Naive thymus-derived CD4-positive, alpha-beta T cell (primary cell): ENCODE measurements at regions not wholly inside any gene's neighbourhood (a gene's known extent, or its start where the extent isn't known, plus 50 kb on each side); places are given as distances from the start of the nearest gene placed in this dataset.

Source experiments
- ATAC-seq: fragments of 150-1000 bp; cut with Tn5 transposase; 2 replicates; pipeline ENCODE4 v1.10.0; 2021; ENCODE audit warnings: mild to moderate bottlenecking, moderate library complexity
- CTCF ChIA-PET: fragments of 350-600 bp; sonication (Branson Sonifier 250); formaldehyde crosslinking; loops from one replicate; lab custom pipeline; 2021; ENCODE audit warnings: antibody characterized with exemption; lab: Charles Lee
- POLR2A ChIA-PET: fragments of 350-600 bp; sonication (Branson Sonifier 250); formaldehyde crosslinking; loops from one replicate; lab custom pipeline; 2021; ENCODE audit warnings: antibody characterized with exemption, inconsistent platforms; lab: Charles Lee
- DNase-seq, 9 donors: peaks; one replicate each; pipeline versions ENCODE4 v3.0.0 to v3.0.0-alpha.2; 2020 to 2022; ENCODE audit warnings: mixed read lengths in 1 of 9
- H3K27ac ChIP-seq: one replicate; pipeline ENCODE4 v1.7.0; 2013; ENCODE audit warnings: mild to moderate bottlenecking, low read depth, low read length, moderate library complexity
- H3K27me3 ChIP-seq, 2 donors: one replicate each; pipeline ENCODE4 v1.7.0; 2013; ENCODE audit warnings: low read length in 2 of 2, mild to moderate bottlenecking in 2 of 2, moderate library complexity in 2 of 2; ENCODE audit not compliant: control insufficient read depth in 2 of 2, insufficient read depth in 2 of 2
- H3K36me3 ChIP-seq, 3 experiments: 1 replicate in 2 of 3; 2 replicates in 1 of 3; pipeline ENCODE4 v1.7.0; 2013; ENCODE audit warnings: low read length in 3 of 3, mild to moderate bottlenecking in 3 of 3, moderate library complexity in 1 of 3; ENCODE audit not compliant: insufficient read depth in 3 of 3, control insufficient read depth in 2 of 3
- H3K4me1 ChIP-seq, 2 donors: one replicate each; pipeline ENCODE4 v1.7.0; 2013; ENCODE audit warnings: low read length in 2 of 2, mild to moderate bottlenecking in 2 of 2, moderate library complexity in 1 of 2; ENCODE audit not compliant: control insufficient read depth in 2 of 2, insufficient read depth in 2 of 2
- H3K4me3 ChIP-seq: 2 replicates; pipeline ENCODE4 v1.7.0; 2013; ENCODE audit warnings: mild to moderate bottlenecking, low read length
- H3K9me3 ChIP-seq, 3 experiments: 1 replicate in 2 of 3; 2 replicates in 1 of 3; pipeline ENCODE4 v1.7.0; 2013; ENCODE audit warnings: low read length in 3 of 3; ENCODE audit not compliant: control insufficient read depth in 2 of 3
- H3K27ac Mint-ChIP-seq, 9 donors: one replicate each; pipeline ENCODE4 v1.8.0; 2020 to 2022; ENCODE audit warnings: mixed read lengths in 9 of 9, mild to moderate bottlenecking in 8 of 9, moderate library complexity in 5 of 9, inconsistent platforms in 2 of 9
- H3K27me3 Mint-ChIP-seq, 5 donors: one replicate each; pipeline ENCODE4 v1.8.0; 2021 to 2022; ENCODE audit warnings: mixed read lengths in 5 of 5, mild to moderate bottlenecking in 1 of 5
- H3K36me3 Mint-ChIP-seq, 5 donors: one replicate each; pipeline ENCODE4 v1.8.0; 2020 to 2022; ENCODE audit warnings: mixed read lengths in 5 of 5, mild to moderate bottlenecking in 3 of 5, inconsistent platforms in 1 of 5
- H3K4me1 Mint-ChIP-seq, 7 donors: one replicate each; pipeline ENCODE4 v1.8.0; 2020 to 2022; ENCODE audit warnings: mixed read lengths in 7 of 7, mild to moderate bottlenecking in 3 of 7, inconsistent platforms in 1 of 7
- H3K4me3 Mint-ChIP-seq, 10 donors: one replicate each; pipeline ENCODE4 v1.8.0; 2020 to 2022; ENCODE audit warnings: mild to moderate bottlenecking in 10 of 10, mixed read lengths in 10 of 10, moderate library complexity in 6 of 10, inconsistent platforms in 2 of 10
- H3K9me3 Mint-ChIP-seq, 11 donors: one replicate each; pipeline ENCODE4 v1.8.0; 2020 to 2022; ENCODE audit warnings: mixed read lengths in 11 of 11, mild to moderate bottlenecking in 4 of 11, inconsistent platforms in 1 of 11, moderate library complexity in 1 of 11
- intact Hi-C, 2 donors: fragments of 100-400 bp; cut with micrococcal nuclease; formaldehyde crosslinking; loops; one replicate each; pipeline ENCODE4 v1.15.1; 2023

DNA sequence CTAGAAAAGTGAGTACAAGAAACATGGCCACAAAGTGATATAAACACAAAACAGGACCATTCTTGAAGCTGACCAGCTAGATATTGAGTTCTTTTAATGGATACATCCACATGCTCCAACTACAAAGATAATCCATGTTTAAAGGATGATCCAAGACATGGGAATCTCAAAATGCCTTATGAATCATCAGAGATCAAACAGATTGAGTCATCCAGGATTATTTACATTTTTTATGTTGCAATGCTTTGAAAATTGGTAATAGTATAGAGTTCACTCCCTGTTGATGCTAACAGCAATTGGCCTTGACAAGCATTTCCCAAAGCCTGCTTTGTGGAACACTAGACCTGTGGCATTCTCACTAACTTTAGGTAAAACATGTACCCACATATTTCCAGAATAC lies 293.0 kb upstream of the TBX3 start:
- Mint-ChIP-seq H3K4me3 (no peak overlapping the region), H3K27ac (no peak overlapping the region), H3K36me3 (no peaks in the 10 kb centered on the region), H3K4me1 (no peaks in the 10 kb centered on the region), H3K27me3 (peaks cover 0 to 7% (median 0%) of the 10 kb centered on the region in 5 donors), H3K9me3 (peaks cover 2 to 19% (median 14%) of the 10 kb centered on the region in 11 donors)
- DNase-seq (no peak), ATAC-seq (no peak)
- no peaks in the 10 kb centered on the region for H3K27me3 ChIP-seq
- no peak overlapping the region for H3K4me3 ChIP-seq
- ChIA-PET CTCF (no interaction called here), POLR2A (no interaction called here)
- intact Hi-C loops: no loop called here
- H3K36me3 ChIP-seq: no peaks in the 10 kb centered on the region
- no peaks in the 10 kb centered on the region for H3K9me3 ChIP-seq
- no peak overlapping the region for H3K27ac ChIP-seq
- H3K4me1 ChIP-seq: no peaks in the 10 kb centered on the region

DNA sequence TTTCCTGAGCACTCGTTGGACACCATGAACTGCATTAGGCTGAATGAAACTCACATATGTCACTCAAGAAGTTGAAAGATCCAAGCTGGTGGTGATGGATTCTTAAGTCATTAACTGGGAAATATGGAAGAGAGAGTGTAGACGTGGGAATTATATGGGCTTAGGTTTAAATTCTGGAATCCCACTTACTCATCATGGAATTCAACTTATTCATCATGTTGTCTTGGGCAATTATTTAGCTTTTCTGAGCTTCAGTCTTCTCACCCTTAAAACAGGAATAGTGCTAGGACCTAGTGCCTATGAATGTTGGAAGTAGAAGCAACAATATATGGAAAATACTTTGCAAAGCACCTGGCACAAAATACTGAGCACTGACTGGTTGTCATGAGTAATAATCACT lies 292.4 kb upstream of the TBX3 start:
- Mint-ChIP-seq H3K4me1 (no peaks in the 10 kb centered on the region), H3K36me3 (no peaks in the 10 kb centered on the region), H3K4me3 (no peak overlapping the region), H3K9me3 (peaks cover 2 to 19% (median 13%) of the 10 kb centered on the region in 11 donors), H3K27me3 (peaks cover 0 to 7% (median 0%) of the 10 kb centered on the region in 5 donors), H3K27ac (no peak overlapping the region)
- Histone ChIP-seq H3K4me3 (no peak overlapping the region), H3K27me3 (no peaks in the 10 kb centered on the region), H3K4me1 (no peaks in the 10 kb centered on the region), H3K27ac (no peak overlapping the region), H3K36me3 (no peaks in the 10 kb centered on the region), H3K9me3 (no peaks in the 10 kb centered on the region)
- POLR2A ChIA-PET: no interaction called here
- CTCF ChIA-PET: no interaction called here
- ATAC-seq (no peak), DNase-seq (no peak)
- intact Hi-C loops: no loop called here

DNA sequence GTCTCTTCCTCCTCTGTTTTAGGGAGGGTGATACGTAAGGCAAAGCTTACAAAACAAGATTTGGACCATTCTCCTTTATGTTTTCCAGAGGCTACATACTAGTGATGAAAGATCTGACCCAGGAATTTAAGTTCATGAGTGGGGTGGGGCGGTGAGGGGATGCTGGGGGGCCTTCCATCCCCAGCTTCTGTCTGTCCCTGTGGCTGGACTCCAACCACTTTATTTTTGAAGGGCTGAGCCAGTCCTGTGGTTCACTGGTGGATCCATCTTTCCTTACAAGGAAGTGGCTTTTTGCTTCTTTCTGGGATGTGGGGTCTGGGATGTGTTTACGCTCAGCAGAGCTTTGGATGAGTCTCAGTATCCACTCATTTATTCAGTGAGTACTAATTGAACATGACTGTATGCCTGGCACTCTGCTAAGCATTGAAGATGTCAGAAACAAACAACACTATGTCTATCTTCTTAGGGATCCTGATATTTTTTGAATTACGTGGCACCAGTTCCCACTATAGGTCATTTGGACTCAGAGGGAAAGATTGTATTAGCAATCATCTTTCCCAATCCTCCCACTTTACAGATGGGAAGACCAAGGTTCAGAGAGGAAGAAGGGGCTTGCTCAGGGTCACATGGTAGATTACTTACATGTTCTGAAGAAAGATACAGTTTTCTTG lies 291.8 kb upstream of the TBX3 start:
- POLR2A ChIA-PET: no interaction called here
- ATAC-seq: no peak

DNA sequence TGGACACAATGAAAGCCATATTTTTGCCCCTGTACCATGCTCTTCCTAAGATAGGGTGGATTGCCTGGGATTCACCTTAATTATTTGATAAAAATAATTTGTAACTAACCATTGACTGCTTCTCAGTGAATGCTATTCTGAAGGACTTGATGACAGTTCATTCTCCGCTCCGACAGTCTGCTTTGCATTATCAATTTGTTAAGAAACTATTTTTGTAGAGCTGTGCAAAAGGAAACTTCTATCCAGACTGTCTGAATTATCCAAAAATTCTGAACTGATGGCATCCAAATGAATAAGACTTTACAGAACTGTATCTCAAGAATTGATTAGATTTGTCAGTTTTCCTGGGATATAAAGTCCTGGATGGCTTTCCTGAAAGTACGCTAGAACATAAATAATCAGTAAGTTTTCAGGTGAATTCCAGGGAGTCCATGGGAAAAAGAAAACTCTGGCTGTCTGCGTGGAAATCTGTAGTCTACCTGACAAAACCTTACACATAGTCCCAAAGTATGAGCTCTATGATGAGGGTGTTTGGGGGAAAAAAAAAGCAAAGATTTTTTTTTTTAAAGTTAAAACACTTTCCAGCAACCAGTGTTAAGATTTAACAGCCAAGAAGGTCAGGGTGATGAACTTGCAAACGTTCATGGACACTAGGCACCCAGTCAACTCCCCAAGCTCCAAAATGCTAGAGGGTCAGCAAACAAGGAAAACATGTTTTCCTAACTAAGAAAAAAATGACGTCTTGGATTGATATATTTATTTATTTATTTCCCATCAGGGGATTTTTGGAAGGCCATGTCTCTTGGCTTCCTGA lies 291.1 kb upstream of the TBX3 start:
- no peaks in the 10 kb centered on the region for H3K4me1 ChIP-seq
- ChIA-PET CTCF (no interaction called here), POLR2A (no interaction called here)
- H3K27me3 ChIP-seq: no peaks in the 10 kb centered on the region
- H3K36me3 ChIP-seq: no peaks in the 10 kb centered on the region
- H3K9me3 ChIP-seq: no peaks in the 10 kb centered on the region
- Mint-ChIP-seq H3K9me3 (peaks cover 0 to 24% (median 8%) of the 10 kb centered on the region in 11 donors), H3K27ac (no peak overlapping the region), H3K27me3 (peaks cover 0 to 7% (median 0%) of the 10 kb centered on the region in 5 donors), H3K4me1 (no peaks in the 10 kb centered on the region), H3K36me3 (no peaks in the 10 kb centered on the region), H3K4me3 (no peak overlapping the region)
- no peak overlapping the region for H3K4me3 ChIP-seq
- intact Hi-C loops: no loop called here
- ATAC-seq (no peak), DNase-seq (no peak)
- no peak overlapping the region for H3K27ac ChIP-seq

More for the DNA sequence above, 291.8 kb upstream of the TBX3 start:
- Histone ChIP-seq H3K4me3 (no peak overlapping the region), H3K27me3 (no peaks in the 10 kb centered on the region), H3K9me3 (no peaks in the 10 kb centered on the region), H3K27ac (no peak overlapping the region), H3K4me1 (no peaks in the 10 kb centered on the region), H3K36me3 (no peaks in the 10 kb centered on the region)
- Mint-ChIP-seq H3K27me3 (peaks cover 0 to 7% (median 0%) of the 10 kb centered on the region in 5 donors), H3K27ac (no peak overlapping the region), H3K4me3 (no peak overlapping the region), H3K9me3 (peaks cover 0 to 22% (median 9%) of the 10 kb centered on the region in 11 donors), H3K4me1 (no peaks in the 10 kb centered on the region), H3K36me3 (no peaks in the 10 kb centered on the region)
- intact Hi-C loops: no loop called here
- CTCF ChIA-PET: no interaction called here
- no peak for DNase-seq

DNA sequence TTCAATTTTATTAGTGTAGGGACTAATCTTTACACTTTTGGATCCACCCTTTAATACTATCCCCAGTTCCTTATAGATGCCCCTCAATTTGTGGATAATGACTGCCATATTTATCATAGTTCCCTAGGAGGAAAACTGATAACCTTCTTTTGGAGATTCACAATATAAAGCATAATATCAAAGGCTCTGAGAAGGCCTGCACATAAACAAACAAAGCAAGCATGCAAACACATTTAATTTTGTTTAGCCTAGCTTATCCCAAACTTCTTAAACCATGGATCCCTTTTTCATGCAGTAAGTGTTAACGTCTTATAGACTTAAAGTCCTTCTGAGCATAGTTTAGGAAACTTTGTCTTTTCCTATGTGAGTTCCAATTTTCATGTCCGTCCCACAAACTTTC lies 290.4 kb upstream of the TBX3 start:
- CTCF ChIA-PET: no interaction called here
- intact Hi-C loops: no loop called here
- H3K27ac ChIP-seq: no peak overlapping the region
- H3K4me1 Mint-ChIP-seq: no peaks in the 10 kb centered on the region
- H3K9me3 ChIP-seq: no peaks in the 10 kb centered on the region
- no peak overlapping the region for H3K4me3 Mint-ChIP-seq
- no peaks in the 10 kb centered on the region for H3K36me3 Mint-ChIP-seq
- DNase-seq: no peak
- POLR2A ChIA-PET: no interaction called here
- H3K27me3 Mint-ChIP-seq: peaks cover 0 to 7% (median 1%) of the 10 kb centered on the region in 5 donors
- peaks cover 0 to 24% (median 9%) of the 10 kb centered on the region in 11 donors for H3K9me3 Mint-ChIP-seq
- no peak overlapping the region for H3K4me3 ChIP-seq
- H3K27ac Mint-ChIP-seq: no peak overlapping the region
- H3K4me1 ChIP-seq: no peaks in the 10 kb centered on the region
- H3K27me3 ChIP-seq: no peaks in the 10 kb centered on the region
- H3K36me3 ChIP-seq: no peaks in the 10 kb centered on the region
- ATAC-seq: no peak

DNA sequence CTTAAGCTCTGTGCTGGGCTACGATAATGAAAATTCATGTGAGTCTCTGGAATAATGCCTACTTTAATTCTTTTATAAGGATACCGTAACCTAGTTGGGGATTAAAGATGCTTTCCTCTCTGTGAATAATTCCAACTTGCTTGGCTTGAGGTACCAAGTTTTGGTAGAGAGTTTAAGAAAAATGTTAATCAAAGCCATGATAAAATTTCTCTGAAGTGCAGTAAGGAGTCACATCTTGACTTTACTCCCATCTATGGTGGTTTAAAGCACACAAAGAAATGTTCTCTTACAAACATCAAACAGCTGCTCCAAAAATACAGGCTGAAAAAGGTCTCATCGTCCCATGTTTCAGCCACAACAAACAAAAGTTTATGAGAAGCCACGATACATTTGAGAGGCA lies 284.8 kb upstream of the TBX3 start:
- intact Hi-C loops: no loop called here
- H3K36me3 Mint-ChIP-seq: no peaks in the 10 kb centered on the region
- H3K27ac Mint-ChIP-seq: no peak overlapping the region
- H3K9me3 Mint-ChIP-seq: peaks cover 0 to 19% (median 4%) of the 10 kb centered on the region in 11 donors
- POLR2A ChIA-PET: no interaction called here
- H3K4me1 ChIP-seq: no peaks in the 10 kb centered on the region
- H3K9me3 ChIP-seq: no peaks in the 10 kb centered on the region
- ATAC-seq (no peak), DNase-seq (no peak)
- no peaks in the 10 kb centered on the region for H3K36me3 ChIP-seq
- no peak overlapping the region for H3K4me3 Mint-ChIP-seq
- no peak overlapping the region for H3K4me3 ChIP-seq
- CTCF ChIA-PET: no interaction called here
- H3K27me3 ChIP-seq: no peaks in the 10 kb centered on the region
- no peaks in the 10 kb centered on the region for H3K4me1 Mint-ChIP-seq
- no peak overlapping the region for H3K27ac ChIP-seq
- H3K27me3 Mint-ChIP-seq: peaks cover 0 to 14% (median under 1%) of the 10 kb centered on the region in 5 donors
